ENCODE measurements at regions not wholly inside any gene's neighbourhood (a gene's known extent, or its start where the extent isn't known, plus 50 kb on each side); places are given as distances from the start of the nearest gene placed in this dataset.

DNA sequence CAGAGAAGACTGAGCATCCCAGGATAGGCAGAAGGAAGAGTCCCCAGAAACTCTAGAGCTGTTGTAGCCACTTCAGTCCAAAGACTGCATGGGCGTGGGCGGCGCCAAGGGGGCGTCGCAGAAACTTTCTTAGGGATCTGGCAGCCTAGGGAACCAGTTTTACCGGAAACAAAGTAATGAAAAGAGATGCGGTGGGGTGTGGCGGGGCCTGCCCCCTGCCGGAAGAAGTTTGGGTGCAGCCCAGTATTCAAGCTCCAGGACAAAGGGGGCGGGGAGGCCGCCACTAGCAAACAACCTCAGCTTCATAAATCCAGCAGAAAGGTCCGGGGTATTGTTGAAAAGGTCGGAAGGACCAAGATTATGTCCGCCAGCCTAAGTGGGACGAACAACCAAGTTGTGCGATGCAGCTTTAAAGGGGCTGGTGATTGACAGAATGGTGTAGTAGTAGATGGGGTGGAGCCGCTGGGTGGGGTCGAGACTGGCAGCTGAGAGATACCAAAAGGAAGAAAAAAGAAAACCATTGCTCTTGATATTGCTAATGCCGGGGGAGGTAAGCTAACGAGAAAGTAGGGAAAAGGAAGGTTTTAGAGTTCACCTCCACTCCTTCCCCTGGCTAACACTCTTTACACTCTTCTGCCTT lies 190.5 kb downstream of the RRAGB start (continued):
- TF ChIP-seq GABPA (tag; conservative IDR thresholded peaks at IDR 0.05; ENCODE audit: low read depth) (0 out of 2 replicates have a peak, but pooled peaks have one; percentile 31), HIVEP1 (CRISPR knock-in tag; IDR thresholded peaks at IDR 0.05) (no peak), FIP1L1 (IDR thresholded peaks at IDR 0.05; ENCODE audit: low read depth, low read length, poor library complexity, severe bottlenecking) (no peak)

- no peak for FAIRE-seq
- H3K4me2 ChIP-seq (ENCODE audit: insufficient read depth, low read length) = peak overlapping the region; percentile 46
- ATAC-seq = peak; percentile 73
- peak overlapping the region; percentile 68 for H2AFZ ChIP-seq (ENCODE audit: low read depth, low read length)
- 0% methylated on average over 7 of the region's 19 CpGs for whole genome bisulfite sequencing (ENCODE audit: insufficient coverage, low coverage, missing lambda C conversion rate)
- H3K27me3 ChIP-seq (ENCODE audit: control insufficient read depth in 2 of 2, insufficient read depth in 2 of 2, low read length in 2 of 2) = no peaks in the 10 kb centered on the region
- H3K9me3 ChIP-seq (replicated peaks; ENCODE audit: control insufficient read depth, insufficient read depth, low read depth, low read length) = no peaks in the 10 kb centered on the region
- no peaks in the 10 kb centered on the region for H3K79me2 ChIP-seq (ENCODE audit: control insufficient read depth, insufficient read depth, low read length)
- peak in 1 of 4 experiments; percentile 3 for DNase-seq (ENCODE audit: extremely low read depth in 1 of 4, low spot score in 3 of 4)
- H3K4me3 ChIP-seq = peak overlapping the region; percentile 36
- no peaks in the 10 kb centered on the region for H3K9me1 ChIP-seq (ENCODE audit: control insufficient read depth, insufficient read depth, low read length)
- in situ Hi-C loops (cut with MboI) (no loop called here), intact Hi-C loops (cut with micrococcal nuclease) (no loop called here)
- ChIA-PET CTCF (ENCODE audit: low intra/inter-chr PET ratio) (no interaction called here), POLR2A (no interaction called here)
- no peaks in the 10 kb centered on the region for H3K4me1 ChIP-seq (replicated peaks in 1 of 2; ENCODE audit: control insufficient read depth in 2 of 2, insufficient read depth in 2 of 2, low read length in 2 of 2)
- H3K9ac ChIP-seq (ENCODE audit: insufficient read depth in 1 of 2, low read depth in 2 of 2, low read length in 2 of 2) = no peak overlapping the region
- no TSS peak for BruUV-seq (replicated peaks)
- no peak overlapping the region for H3K27ac ChIP-seq (ENCODE audit: extremely low read depth, low read depth, low read length)
- H4K20me1 ChIP-seq (replicated peaks; ENCODE audit: control insufficient read depth, insufficient read depth, low read length) = no peaks in the 10 kb centered on the region
- H3K36me3 ChIP-seq (ENCODE audit: control insufficient read depth, insufficient read depth, low read length) = no peaks in the 10 kb centered on the region
- TF ChIP-seq FUS (optimal IDR thresholded peaks at IDR 0.05; ENCODE audit: low read depth, low read length) = no peak
- TF ChIP-seq YY1 (IDR thresholded peaks at IDR 0.05; ENCODE audit: borderline replicate concordance in 1 of 3, control insufficient read depth in 1 of 3, extremely low read depth in 1 of 3, insufficient read depth in 3 of 3, insufficient read length in 1 of 3, insufficient replicate concordance in 2 of 3, low read depth in 1 of 3, low read length in 2 of 3) = peak in 1 of 3 experiments; percentile 17
These were observed 191.2 kb downstream of the RRAGB start for GRCh38 chrX:55908661-55909212.

Measured in K562 (cell line).